ENCODE measurements at regions not wholly inside any gene's neighbourhood (a gene's known extent, or its start where the extent isn't known, plus 50 kb on each side); places are given as distances from the start of the nearest gene placed in this dataset.

- no peak for TF ChIP-seq CTCF (IDR thresholded peaks at IDR 0.05; ENCODE audit: control extremely low read depth in 1 of 3, insufficient read depth in 1 of 3, low read depth in 1 of 3, low read length in 3 of 3)
- no peak for TF ChIP-seq CREB1 (IDR thresholded peaks at IDR 0.05)
- no peak for TF ChIP-seq CTBP2 (IDR thresholded peaks at IDR 0.05; ENCODE audit: borderline replicate concordance, insufficient read depth, insufficient read length, low read length)
- TF ChIP-seq CBX8 (IDR thresholded peaks at IDR 0.05; ENCODE audit: borderline replicate concordance, low read depth, low read length) = no peak
- no peak for TF ChIP-seq KDM4A (IDR thresholded peaks at IDR 0.05; ENCODE audit: low read depth, low read length, severe bottlenecking)
These were observed 201.0 kb upstream of the ZNF536 start (continued) for GRCh38 chr19:30171138-30171635.

Measured in H1 (cell line).